Uterus (tissue), 3 donors: ENCODE measurements at regions not wholly inside any gene's neighbourhood (a gene's known extent, or its start where the extent isn't known, plus 50 kb on each side); places are given as distances from the start of the nearest gene placed in this dataset.

Experiments used
- DNase-seq, 2 donors: peaks; one replicate each; pipeline ENCODE4 v3.0.0-alpha.2; 2019 to 2020
- H3K27ac ChIP-seq, 2 donors: fragments of 200-600 bp; sonication (generic); 1 replicate in 1 of 2; 2 replicates in 1 of 2; pipeline ENCODE4 v1.5.1; 2016 to 2018
- H3K27me3 ChIP-seq, 2 donors: fragments of 200-600 bp; sonication (generic); one replicate each; pipeline ENCODE4 v1.5.1; 2018 to 2019; ENCODE audit warnings: control low read depth in 1 of 2
- H3K36me3 ChIP-seq, 2 donors: fragments of 200-600 bp; sonication (generic); one replicate each; pipeline ENCODE4 v1.5.1; 2019; ENCODE audit warnings: control low read depth in 1 of 2
- H3K4me1 ChIP-seq, 2 donors: fragments of 200-600 bp; sonication (generic); one replicate each; pipeline ENCODE4 v1.5.1; 2018 to 2019; ENCODE audit warnings: control low read depth in 1 of 2
- H3K4me3 ChIP-seq, 2 donors: fragments of 200-600 bp; sonication (generic); 1 replicate in 1 of 2; 2 replicates in 1 of 2; pipeline ENCODE4 v1.5.1; 2018 to 2019; ENCODE audit warnings: mild to moderate bottlenecking in 1 of 2
- H3K9me3 ChIP-seq, 2 donors: fragments of 200-600 bp; sonication (generic); one replicate each; pipeline ENCODE4 v1.5.1; 2019; ENCODE audit warnings: control low read depth in 1 of 2
- POLR2A ChIP-seq, 2 donors: fragments of 450-650 bp; IDR thresholded peaks; one replicate each; pipeline ENCODE4 v1.6.1; 2016; ENCODE audit warnings: antibody characterized with exemption in 2 of 2, mild to moderate bottlenecking in 1 of 2, moderate library complexity in 1 of 2
- intact Hi-C: fragments of 100-400 bp; cut with DNase I; formaldehyde crosslinking; loops from one replicate; pipeline ENCODE4 v1.15.1; 2023; ENCODE audit warnings: low total_unique reads
- TF ChIP-seq, protein P1 (sequence below), 4 experiments: fragments of 200-600 bp in 2 of 4; fragments of 450-650 bp in 2 of 4; sonication (generic) in 2 of 4; IDR thresholded peaks; one replicate each; pipeline ENCODE4 v1.5.1; 2016 to 2019; ENCODE audit warnings: antibody characterized with exemption in 4 of 4, mild to moderate bottlenecking in 2 of 4, moderate library complexity in 1 of 4
- donor health status: DM: yes; HTN: yes; CAD: no.

DNA sequence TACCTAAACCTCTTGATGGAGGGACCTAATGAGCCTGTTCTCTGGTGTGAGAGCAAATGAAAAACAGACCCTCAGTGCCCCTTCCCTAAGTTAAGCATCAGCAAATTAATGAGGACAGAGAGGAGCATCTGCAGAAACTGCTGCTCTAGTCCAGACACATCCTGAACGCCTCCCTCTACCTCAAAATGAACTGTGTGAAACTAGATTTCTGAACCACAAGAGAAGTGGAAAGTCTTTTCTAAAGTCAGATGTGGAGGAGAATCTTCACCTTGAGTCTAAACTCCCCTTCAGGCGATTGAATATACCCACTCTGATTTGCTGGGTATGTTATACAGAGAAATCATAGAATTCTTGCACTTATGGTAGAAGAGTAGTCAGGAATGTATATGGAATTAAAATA is 104.4 kb upstream of the AMZ2 start:
- no peak for TF ChIP-seq POLR2A (IDR thresholded peaks at IDR 0.05)
- TF ChIP-seq, protein P1, sequence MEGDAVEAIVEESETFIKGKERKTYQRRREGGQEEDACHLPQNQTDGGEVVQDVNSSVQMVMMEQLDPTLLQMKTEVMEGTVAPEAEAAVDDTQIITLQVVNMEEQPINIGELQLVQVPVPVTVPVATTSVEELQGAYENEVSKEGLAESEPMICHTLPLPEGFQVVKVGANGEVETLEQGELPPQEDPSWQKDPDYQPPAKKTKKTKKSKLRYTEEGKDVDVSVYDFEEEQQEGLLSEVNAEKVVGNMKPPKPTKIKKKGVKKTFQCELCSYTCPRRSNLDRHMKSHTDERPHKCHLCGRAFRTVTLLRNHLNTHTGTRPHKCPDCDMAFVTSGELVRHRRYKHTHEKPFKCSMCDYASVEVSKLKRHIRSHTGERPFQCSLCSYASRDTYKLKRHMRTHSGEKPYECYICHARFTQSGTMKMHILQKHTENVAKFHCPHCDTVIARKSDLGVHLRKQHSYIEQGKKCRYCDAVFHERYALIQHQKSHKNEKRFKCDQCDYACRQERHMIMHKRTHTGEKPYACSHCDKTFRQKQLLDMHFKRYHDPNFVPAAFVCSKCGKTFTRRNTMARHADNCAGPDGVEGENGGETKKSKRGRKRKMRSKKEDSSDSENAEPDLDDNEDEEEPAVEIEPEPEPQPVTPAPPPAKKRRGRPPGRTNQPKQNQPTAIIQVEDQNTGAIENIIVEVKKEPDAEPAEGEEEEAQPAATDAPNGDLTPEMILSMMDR (IDR thresholded peaks at IDR 0.05), result no peak
- no peaks in the 10 kb centered on the region for H3K27me3 ChIP-seq
- no peak overlapping the region for H3K27ac ChIP-seq
- H3K4me3 ChIP-seq, result no peak overlapping the region
- no peaks in the 10 kb centered on the region for H3K36me3 ChIP-seq
- intact Hi-C loops, result no loop called here
- H3K9me3 ChIP-seq, result no peaks in the 10 kb centered on the region
- H3K4me1 ChIP-seq, result no peaks in the 10 kb centered on the region
- DNase-seq, result no peak

DNA sequence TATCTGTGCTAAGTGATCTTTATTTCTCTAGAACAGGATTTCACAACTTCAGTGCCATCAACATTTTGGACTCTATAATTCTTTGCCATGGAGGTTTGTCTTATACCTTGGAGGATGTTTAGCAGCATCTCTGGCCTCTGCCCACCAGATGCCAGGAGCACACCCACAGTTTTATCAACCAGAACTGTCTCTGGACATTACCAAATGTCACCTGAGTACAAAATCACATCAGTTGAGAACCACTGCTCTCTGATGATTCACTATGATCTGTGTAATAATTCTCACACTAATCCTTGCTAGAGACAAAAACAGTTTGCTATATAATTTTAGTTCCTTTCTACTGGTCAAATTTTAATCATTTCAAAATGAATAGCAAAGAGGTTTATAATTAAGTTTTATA is 102.8 kb upstream of the AMZ2 start:
- H3K36me3 ChIP-seq, result no peaks in the 10 kb centered on the region
- H3K27ac ChIP-seq, result no peak overlapping the region
- H3K4me1 ChIP-seq, result no peaks in the 10 kb centered on the region
- TF ChIP-seq, protein P1 (IDR thresholded peaks at IDR 0.05), result no peak
- TF ChIP-seq POLR2A (IDR thresholded peaks at IDR 0.05), result no peak
- intact Hi-C loops, result no loop called here
- H3K4me3 ChIP-seq, result no peak overlapping the region
- no peak for DNase-seq
- no peaks in the 10 kb centered on the region for H3K27me3 ChIP-seq
- no peaks in the 10 kb centered on the region for H3K9me3 ChIP-seq

DNA sequence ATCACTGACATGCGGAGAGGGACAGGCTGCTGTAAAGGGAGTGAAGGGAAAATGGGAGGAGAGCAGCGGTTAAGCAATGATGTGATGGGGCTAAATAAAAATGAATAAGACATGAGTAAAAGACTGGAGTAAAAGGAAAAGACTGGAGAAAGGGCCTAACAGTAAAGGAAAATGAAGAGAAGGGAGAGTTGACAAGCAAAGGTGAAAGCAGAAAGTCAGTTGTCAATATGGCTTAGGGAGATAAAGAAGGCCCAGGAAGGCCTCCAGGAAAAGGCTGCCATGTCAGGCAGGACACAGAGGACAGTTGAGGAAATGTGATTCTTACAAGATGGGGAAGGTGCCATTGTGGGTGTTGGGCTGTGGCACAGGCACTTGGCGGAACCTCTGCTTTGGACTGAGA is 98.9 kb upstream of the AMZ2 start:
- Histone ChIP-seq H3K4me1 (no peaks in the 10 kb centered on the region), H3K27ac (no peak overlapping the region), H3K9me3 (no peaks in the 10 kb centered on the region), H3K36me3 (no peaks in the 10 kb centered on the region), H3K4me3 (no peak overlapping the region), H3K27me3 (no peaks in the 10 kb centered on the region)
- TF ChIP-seq POLR2A (IDR thresholded peaks at IDR 0.05), result no peak
- TF ChIP-seq, protein P1 (IDR thresholded peaks at IDR 0.05), result no peak
- intact Hi-C loops, result no loop called here
- DNase-seq, result no peak

DNA sequence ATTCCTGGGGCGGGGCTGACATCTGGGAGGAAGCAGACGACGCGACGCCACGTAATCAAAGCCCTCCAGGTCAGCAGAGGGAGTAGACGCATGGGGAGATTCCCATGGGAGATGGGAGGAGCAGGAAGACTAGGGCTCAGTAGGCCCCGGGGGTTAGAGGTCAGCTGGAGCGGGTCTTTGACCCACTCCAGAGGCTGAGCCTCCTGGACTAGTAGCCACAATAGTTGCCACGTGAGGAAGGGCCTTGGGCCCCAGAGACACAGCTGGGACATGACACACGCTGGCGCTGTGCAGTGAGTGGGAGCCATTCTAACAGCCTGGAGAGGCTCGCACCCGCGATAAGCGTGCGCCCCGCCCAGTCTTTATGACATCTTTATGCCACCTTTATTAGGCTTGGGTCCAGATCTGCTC is 95.7 kb upstream of the AMZ2 start:
- Histone ChIP-seq H3K27me3 (no peaks in the 10 kb centered on the region), H3K4me1 (no peaks in the 10 kb centered on the region), H3K27ac (no peak overlapping the region), H3K36me3 (no peaks in the 10 kb centered on the region), H3K9me3 (no peaks in the 10 kb centered on the region), H3K4me3 (no peak overlapping the region)
- TF ChIP-seq, protein P1 (IDR thresholded peaks at IDR 0.05), result no peak
- TF ChIP-seq POLR2A (IDR thresholded peaks at IDR 0.05), result no peak
- intact Hi-C loops, result no loop called here
- DNase-seq, result no peak

DNA sequence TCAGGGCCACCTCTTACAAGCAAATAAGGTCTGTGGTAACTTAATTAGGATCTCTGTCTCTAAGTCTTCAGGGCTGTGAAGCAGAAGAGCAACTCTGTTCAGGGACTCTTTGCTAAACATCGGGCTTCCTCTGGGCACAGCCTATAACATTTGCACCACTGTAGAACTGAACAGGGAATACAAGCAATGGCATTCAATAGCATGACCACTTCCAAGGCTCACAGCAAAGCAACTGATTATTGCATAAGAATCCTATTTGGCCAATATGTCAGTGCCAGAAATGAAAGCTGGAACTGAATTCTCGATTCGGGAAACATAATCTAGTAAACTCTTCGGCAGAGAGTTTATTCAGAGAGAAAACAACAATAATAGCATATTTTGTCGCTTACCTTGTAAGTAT is 92.2 kb upstream of the AMZ2 start:
- no peaks in the 10 kb centered on the region for H3K9me3 ChIP-seq
- no peaks in the 10 kb centered on the region for H3K36me3 ChIP-seq
- no peaks in the 10 kb centered on the region for H3K4me1 ChIP-seq
- intact Hi-C loops, result no loop called here
- no peaks in the 10 kb centered on the region for H3K27me3 ChIP-seq
- H3K27ac ChIP-seq, result no peak overlapping the region
- DNase-seq, result no peak
- H3K4me3 ChIP-seq, result no peak overlapping the region
- TF ChIP-seq, protein P1 (IDR thresholded peaks at IDR 0.05), result no peak
- no peak for TF ChIP-seq POLR2A (IDR thresholded peaks at IDR 0.05)
